Liver (tissue), 8 donors: ENCODE measurements at regions not wholly inside any gene's neighbourhood (a gene's known extent, or its start where the extent isn't known, plus 50 kb on each side); places are given as distances from the start of the nearest gene placed in this dataset.

Source experiments
- DNase-seq: peaks from one replicate; pipeline ENCODE4 v3.0.0-alpha.2; 2017; ENCODE audit warnings: low spot score
- H3K27ac ChIP-seq, 2 donors: one replicate each; pipeline ENCODE4 v1.7.0; 2013; ENCODE audit warnings: inconsistent platforms in 2 of 2, low read length in 2 of 2, control low read depth in 1 of 2, low read depth in 1 of 2, mild to moderate bottlenecking in 1 of 2
- H3K27me3 ChIP-seq, 4 donors: one replicate each; pipeline versions ENCODE4 v1.6.1 to v1.7.0; 2013; ENCODE audit warnings: low read length in 3 of 4, inconsistent platforms in 1 of 4, mild to moderate bottlenecking in 1 of 4, moderate library complexity in 1 of 4; ENCODE audit not compliant: control insufficient read depth in 4 of 4, insufficient read depth in 4 of 4
- H3K36me3 ChIP-seq, 4 donors: one replicate each; pipeline versions ENCODE4 v1.6.1 to v1.7.0; 2013; ENCODE audit warnings: low read length in 3 of 4, mild to moderate bottlenecking in 3 of 4, low read depth in 1 of 4, moderate library complexity in 1 of 4; ENCODE audit not compliant: control insufficient read depth in 4 of 4, insufficient read depth in 3 of 4
- H3K4me1 ChIP-seq, 4 donors: one replicate each; pipeline versions ENCODE4 v1.6.1 to v1.7.0; 2013; ENCODE audit warnings: low read length in 3 of 4, mild to moderate bottlenecking in 3 of 4, moderate library complexity in 1 of 4; ENCODE audit not compliant: control insufficient read depth in 4 of 4, insufficient read depth in 4 of 4
- H3K4me3 ChIP-seq, 3 donors: one replicate each; pipeline versions ENCODE4 v1.6.1 to v1.7.0; 2013; ENCODE audit warnings: low read length in 3 of 3, control low read depth in 1 of 3, low read depth in 1 of 3, mild to moderate bottlenecking in 1 of 3
- H3K9ac ChIP-seq, 2 donors: one replicate each; pipeline ENCODE4 v1.7.0; 2013; ENCODE audit warnings: low read length in 2 of 2, mild to moderate bottlenecking in 2 of 2, moderate library complexity in 2 of 2, control low read depth in 1 of 2, low read depth in 1 of 2
- H3K9me3 ChIP-seq, 4 donors: one replicate each; pipeline versions ENCODE4 v1.6.1 to v1.7.0; 2013; ENCODE audit warnings: low read length in 3 of 4; ENCODE audit not compliant: control insufficient read depth in 4 of 4
- ATF3 ChIP-seq: IDR thresholded peaks from 2 replicates; pipeline ENCODE4 v1.6.1; 2016; ENCODE audit warnings: antibody characterized with exemption
- CTCF ChIP-seq: fragments of 150-350 bp; IDR thresholded peaks from 2 replicates; pipeline ENCODE4 v1.5.1; 2017; ENCODE audit warnings: improper control_type of control experiment, low read depth, low read length; ENCODE audit not compliant: missing input control
- EGR1 ChIP-seq, 2 donors: IDR thresholded peaks; 2 replicates each; pipeline ENCODE4 v1.6.1; 2016 to 2018; ENCODE audit warnings: antibody characterized with exemption in 2 of 2, low read depth in 2 of 2
- FOXA1 ChIP-seq: IDR thresholded peaks from 2 replicates; pipeline ENCODE4 v1.6.1; 2016; ENCODE audit warnings: antibody characterized with exemption
- FOXA2 ChIP-seq: IDR thresholded peaks from 2 replicates; pipeline ENCODE4 v1.6.1; 2016; ENCODE audit warnings: antibody characterized with exemption
- GABPA ChIP-seq, 2 donors: IDR thresholded peaks in 1 of 2; conservative IDR thresholded peaks in 1 of 2; 2 replicates each; pipeline ENCODE4 v1.6.1; 2016; ENCODE audit warnings: antibody characterized with exemption in 2 of 2, mild to moderate bottlenecking in 1 of 2, moderate library complexity in 1 of 2
- HNF4A ChIP-seq, 2 donors: conservative IDR thresholded peaks; 2 replicates each; pipeline ENCODE4 v1.6.1; 2016; ENCODE audit warnings: antibody characterized with exemption in 2 of 2, mild to moderate bottlenecking in 2 of 2
- HNF4G ChIP-seq: IDR thresholded peaks from 2 replicates; pipeline ENCODE4 v1.6.1; 2016; ENCODE audit warnings: antibody characterized with exemption
- JUND ChIP-seq, 2 donors: IDR thresholded peaks; 2 replicates each; pipeline ENCODE4 v1.6.1; 2016; ENCODE audit warnings: antibody characterized with exemption in 2 of 2
- MAX ChIP-seq: IDR thresholded peaks from 2 replicates; pipeline ENCODE4 v1.6.1; 2016; ENCODE audit warnings: antibody characterized with exemption
- NR2F2 ChIP-seq: IDR thresholded peaks from 2 replicates; pipeline ENCODE4 v1.6.1; 2016; ENCODE audit warnings: antibody characterized with exemption
- RAD21 ChIP-seq, 2 donors: IDR thresholded peaks; 2 replicates each; pipeline ENCODE4 v1.6.1; 2016; ENCODE audit warnings: antibody characterized with exemption in 2 of 2, mild to moderate bottlenecking in 2 of 2
- REST ChIP-seq: IDR thresholded peaks from 2 replicates; pipeline ENCODE4 v1.6.1; 2016; ENCODE audit warnings: antibody characterized with exemption, mild to moderate bottlenecking
- RXRA ChIP-seq, 2 donors: IDR thresholded peaks; 2 replicates each; pipeline ENCODE4 v1.6.1; 2017 to 2018; ENCODE audit warnings: antibody characterized with exemption in 2 of 2, mild to moderate bottlenecking in 1 of 2
- SP1 ChIP-seq: IDR thresholded peaks from 2 replicates; pipeline ENCODE4 v1.6.1; 2018; ENCODE audit warnings: antibody characterized with exemption, mild to moderate bottlenecking
- TAF1 ChIP-seq: conservative IDR thresholded peaks from 2 replicates; pipeline ENCODE4 v1.6.1; 2016; ENCODE audit warnings: antibody characterized with exemption, mild to moderate bottlenecking
- YY1 ChIP-seq: IDR thresholded peaks from 2 replicates; pipeline ENCODE4 v1.6.1; 2016; ENCODE audit warnings: antibody characterized with exemption, mild to moderate bottlenecking
- ZBTB33 ChIP-seq: IDR thresholded peaks from 2 replicates; pipeline ENCODE4 v1.6.1; 2016; ENCODE audit warnings: antibody characterized with exemption
- WGBS: extraction: QIAGEN DNeasy Blood & Tissue Kit; methylation state at CpG from one replicate; pipeline ENCODE4 v1.1.7; 2013; 5-methylcytosine and 5-hydroxymethylcytosine counted together
- donor health status: healthy.
- donor health status: healthy.
- donor health status: healthy.
- donor health status: healthy.
- donor health status: healthy.

GRCh38 chr19:46935066-46935663, 74.4 kb downstream of the ARHGAP35 start:
- Histone ChIP-seq H3K27ac (peak overlapping the region in 1 of 2 donors; percentile 8), H3K4me1 (peaks cover 0 to 4% (median 2%) of the 10 kb centered on the region in 4 donors), H3K9me3 (no peaks in the 10 kb centered on the region), H3K9ac (peak overlapping the region in 1 of 2 donors; percentile 27), H3K4me3 (no peak overlapping the region), H3K36me3 (peaks cover 3 to 10% (median 7%) of the 10 kb centered on the region in 4 donors), H3K27me3 (no peaks in the 10 kb centered on the region)
- WGBS = 68% methylated on average over 7 of the region's 7 CpGs
- no peak for TF ChIP-seq YY1
- no peak for TF ChIP-seq REST
- TF ChIP-seq FOXA2 = no peak
- peak in 1 of 2 donors; percentile 30 for TF ChIP-seq GABPA (IDR thresholded peaks at IDR 0.05 in 1 of 2, conservative IDR thresholded peaks at IDR 0.05 in 1 of 2)
- no peak for TF ChIP-seq MAX
- no peak for DNase-seq

- TF ChIP-seq CTCF (no peak), YY1 (peak; percentile 85), NR2F2 (peak; percentile 43), MAX (peak; percentile 94), RXRA (IDR thresholded peaks at IDR 0.05) (peak; percentile 94 to 97), ATF3 (peak; percentile 96), RAD21 (IDR thresholded peaks at IDR 0.05) (peak; percentile 70 to 74), REST (peak; percentile 79), ZBTB33 (peak; percentile 94), GABPA (IDR thresholded peaks at IDR 0.05 in 1 of 2, conservative IDR thresholded peaks at IDR 0.05 in 1 of 2) (peak in 1 of 2 donors; percentile 55), FOXA1 (peak; percentile 53), HNF4G (peak; percentile 95), TAF1 (no peak), FOXA2 (peak; percentile 57), JUND (IDR thresholded peaks at IDR 0.05) (peak; percentile 89 to 96), EGR1 (IDR thresholded peaks at IDR 0.05; ENCODE audit: low read depth in 2 of 2) (peak; percentile 78 to 86), HNF4A (conservative IDR thresholded peaks at IDR 0.05) (peak; percentile 98 to 99), SP1 (peak; percentile 97)
- Histone ChIP-seq H3K4me3 (no peak overlapping the region), H3K27me3 (no peaks in the 10 kb centered on the region), H3K27ac (peak overlapping the region; percentile 62 to 91), H3K36me3 (peaks cover 0 to 5% (median 3%) of the 10 kb centered on the region in 4 donors), H3K4me1 (peaks cover 19 to 56% (median 53%) of the 10 kb centered on the region in 4 donors), H3K9me3 (no peaks in the 10 kb centered on the region), H3K9ac (no peak overlapping the region)
- DNase-seq = no peak
- 52% methylated on average over 10 of the region's 10 CpGs for WGBS
Measured at GRCh38 chr19:46943150-46943946, 76.3 kb upstream of the NPAS1 start.
